ENCODE measurements at regions not wholly inside any gene's neighbourhood (a gene's known extent, or its start where the extent isn't known, plus 50 kb on each side); places are given as distances from the start of the nearest gene placed in this dataset.

- TF ChIP-seq CTCF (IDR thresholded peaks at IDR 0.05; ENCODE audit: insufficient read depth, low read depth, low read length), result no peak
- no peak for TF ChIP-seq EZH2 (IDR thresholded peaks at IDR 0.05; ENCODE audit: insufficient read depth, low read length)
Observed at GRCh38 chr1:87553511-87553910, 224.8 kb downstream of the LMO4 start.
